ENCODE measurements at regions not wholly inside any gene's neighbourhood (a gene's known extent, or its start where the extent isn't known, plus 50 kb on each side); places are given as distances from the start of the nearest gene placed in this dataset.

DNA sequence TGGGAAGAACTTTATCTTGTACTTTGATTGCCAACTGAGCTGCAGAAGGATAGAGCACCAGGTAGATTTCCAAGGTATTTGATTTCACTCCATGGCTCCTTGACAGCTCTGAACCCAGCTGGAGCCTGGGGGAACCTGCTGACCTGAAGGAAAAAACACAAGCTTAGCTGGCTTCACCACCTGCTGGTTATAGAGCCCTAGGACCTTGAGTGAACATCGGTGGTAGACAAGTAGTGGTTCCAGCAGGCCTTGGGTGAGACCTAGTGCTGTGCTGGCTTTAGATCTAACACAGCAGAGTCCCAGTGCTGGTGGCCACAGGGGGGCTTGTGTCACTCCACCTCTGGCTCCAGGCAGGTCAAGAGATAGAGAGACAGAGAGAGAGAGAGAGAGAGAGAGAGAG, 1102.6 kb downstream of the ADGRL3 start:
- FAIRE-seq, result no peak
- H3K4me3 ChIP-seq (ENCODE audit: control insufficient read depth in 2 of 3, extremely low read depth in 1 of 3, insufficient read depth in 2 of 3, low read depth in 1 of 3, low read length in 3 of 3), result no peak overlapping the region
- no peak for DNase-seq (ENCODE audit: low read depth, low spot score)
- H3K27ac ChIP-seq (ENCODE audit: control insufficient read depth, insufficient read depth, low read length), result no peak overlapping the region
- no peak overlapping the region for H2AFZ ChIP-seq (ENCODE audit: control insufficient read depth, low read length)
- no peaks in the 10 kb centered on the region for H3K27me3 ChIP-seq (ENCODE audit: control insufficient read depth, extremely low read depth, insufficient read depth, low read length)
- dilution Hi-C loops (cut with MboI; ENCODE audit: extremely low pct_ligation_motif_present, low sequenced_read_pairs), result no loop called here
- no peak overlapping the region for H3K9ac ChIP-seq (ENCODE audit: control insufficient read depth, extremely low read depth, insufficient read depth, low read length)
- H4K20me1 ChIP-seq (ENCODE audit: control insufficient read depth, extremely low read depth, insufficient read depth, low read length), result no peaks in the 10 kb centered on the region
- H3K79me2 ChIP-seq (ENCODE audit: control insufficient read depth, insufficient read depth, low read length), result no peaks in the 10 kb centered on the region
- H3K9me3 ChIP-seq (ENCODE audit: control insufficient read depth, low read depth, low read length), result no peaks in the 10 kb centered on the region
- H3K4me2 ChIP-seq (ENCODE audit: control insufficient read depth, extremely low read depth, insufficient read depth, low read depth, low read length), result no peak overlapping the region
- no peaks in the 10 kb centered on the region for H3K36me3 ChIP-seq (ENCODE audit: control insufficient read depth in 2 of 2, extremely low read depth in 1 of 2, insufficient read depth in 2 of 2, low read length in 2 of 2)
- no peaks in the 10 kb centered on the region for H3K9me1 ChIP-seq (ENCODE audit: control insufficient read depth, extremely low read depth, insufficient read depth, low read length)
- H3K4me1 ChIP-seq (ENCODE audit: control insufficient read depth, extremely low read depth, insufficient read depth, low read length), result no peaks in the 10 kb centered on the region
- TF ChIP-seq EZH2 (IDR thresholded peaks at IDR 0.05; ENCODE audit: low read length) (no peak), CTCF (optimal IDR thresholded peaks at IDR 0.05 in 1 of 3, IDR thresholded peaks at IDR 0.05 in 1 of 3, conservative IDR thresholded peaks at IDR 0.05 in 1 of 3; ENCODE audit: extremely low read depth in 1 of 3, insufficient read depth in 2 of 3, low read length in 3 of 3) (no peak)

GRCh38 chr4:62301500-62301899, 1101.4 kb downstream of the ADGRL3 start:
- no peak overlapping the region for H3K9ac ChIP-seq (ENCODE audit: control insufficient read depth, extremely low read depth, insufficient read depth, low read length)
- dilution Hi-C loops (cut with MboI; ENCODE audit: extremely low pct_ligation_motif_present, low sequenced_read_pairs), result no loop called here

More at GRCh38 chr4:62301500-62301899, 1101.4 kb downstream of the ADGRL3 start:
- H3K27me3 ChIP-seq (ENCODE audit: control insufficient read depth, extremely low read depth, insufficient read depth, low read length), result no peaks in the 10 kb centered on the region
- H2AFZ ChIP-seq (ENCODE audit: control insufficient read depth, low read length), result no peak overlapping the region
- H4K20me1 ChIP-seq (ENCODE audit: control insufficient read depth, extremely low read depth, insufficient read depth, low read length), result no peaks in the 10 kb centered on the region
- H3K27ac ChIP-seq (ENCODE audit: control insufficient read depth, insufficient read depth, low read length), result no peak overlapping the region
- no peaks in the 10 kb centered on the region for H3K9me1 ChIP-seq (ENCODE audit: control insufficient read depth, extremely low read depth, insufficient read depth, low read length)
- H3K4me2 ChIP-seq (ENCODE audit: control insufficient read depth, extremely low read depth, insufficient read depth, low read depth, low read length), result no peak overlapping the region
- no peak overlapping the region for H3K4me3 ChIP-seq (ENCODE audit: control insufficient read depth in 2 of 3, extremely low read depth in 1 of 3, insufficient read depth in 2 of 3, low read depth in 1 of 3, low read length in 3 of 3)
- FAIRE-seq (no peak), DNase-seq (ENCODE audit: low read depth, low spot score) (no peak)
- TF ChIP-seq EZH2 (IDR thresholded peaks at IDR 0.05; ENCODE audit: low read length), result no peak
- no peak for TF ChIP-seq CTCF (optimal IDR thresholded peaks at IDR 0.05 in 1 of 3, IDR thresholded peaks at IDR 0.05 in 1 of 3, conservative IDR thresholded peaks at IDR 0.05 in 1 of 3; ENCODE audit: extremely low read depth in 1 of 3, insufficient read depth in 2 of 3, low read length in 3 of 3)
- no peaks in the 10 kb centered on the region for H3K9me3 ChIP-seq (ENCODE audit: control insufficient read depth, low read depth, low read length)
- no peaks in the 10 kb centered on the region for H3K79me2 ChIP-seq (ENCODE audit: control insufficient read depth, insufficient read depth, low read length)
- H3K4me1 ChIP-seq (ENCODE audit: control insufficient read depth, extremely low read depth, insufficient read depth, low read length), result no peaks in the 10 kb centered on the region
- no peaks in the 10 kb centered on the region for H3K36me3 ChIP-seq (ENCODE audit: control insufficient read depth in 2 of 2, extremely low read depth in 1 of 2, insufficient read depth in 2 of 2, low read length in 2 of 2)

Data from keratinocyte (primary cell).